HL-60 (cell line): ENCODE measurements at regions not wholly inside any gene's neighbourhood (a gene's known extent, or its start where the extent isn't known, plus 50 kb on each side); places are given as distances from the start of the nearest gene placed in this dataset.

Source experiments
- DNase-seq, 2 experiments: peaks; one replicate each; pipeline ENCODE4 v3.0.0-alpha.2; 2010 to 2020; ENCODE audit warnings: low read depth in 1 of 2, low spot score in 1 of 2
- H3K27ac ChIP-seq: fragments of 250-450 bp; sonication (Bioruptor Pico); replicated peaks from 2 replicates; pipeline ENCODE4 v1.5.1; 2020; ENCODE audit warnings: mild to moderate bottlenecking, moderate library complexity
- H3K27me3 ChIP-seq: fragments of 250-450 bp; sonication (Bioruptor Pico); 2 replicates; pipeline ENCODE4 v1.5.1; 2021; ENCODE audit warnings: mild to moderate bottlenecking, moderate library complexity; ENCODE audit not compliant: insufficient read depth, poor library complexity, severe bottlenecking
- H3K4me3 ChIP-seq: replicated peaks from 2 replicates; pipeline ENCODE4 v1.5.1; 2011; ENCODE audit warnings: mild to moderate bottlenecking, control low read depth, low read length; ENCODE audit not compliant: insufficient read depth
- CTCF ChIP-seq: IDR thresholded peaks from one replicate; pipeline ENCODE4 v1.5.1; 2011; ENCODE audit warnings: low read length, control low read depth, inconsistent platforms; ENCODE audit not compliant: insufficient read depth
- GABPA ChIP-seq: IDR thresholded peaks from 2 replicates; pipeline ENCODE4 v1.6.1; 2012; ENCODE audit warnings: low read depth
- POLR2AphosphoS5 ChIP-seq: IDR thresholded peaks from 2 replicates; pipeline ENCODE4 v1.6.1; 2012; ENCODE audit warnings: low read depth
- REST ChIP-seq: IDR thresholded peaks from 2 replicates; pipeline ENCODE4 v1.6.1; 2012; ENCODE audit warnings: low read depth; ENCODE audit not compliant: insufficient replicate concordance
- SPI1 ChIP-seq: IDR thresholded peaks from 2 replicates; pipeline ENCODE4 v1.6.1; 2012; ENCODE audit warnings: low read depth, mild to moderate bottlenecking, borderline replicate concordance

- no peak overlapping the region for H3K27ac ChIP-seq
- no peak for TF ChIP-seq CTCF
- no peak for TF ChIP-seq REST
- no peak for TF ChIP-seq GABPA
- no peak for TF ChIP-seq SPI1
- TF ChIP-seq POLR2AphosphoS5, result no peak
- H3K27me3 ChIP-seq, result no peaks in the 10 kb centered on the region
- no peak for DNase-seq
- no peak overlapping the region for H3K4me3 ChIP-seq
These were observed 105.9 kb upstream of the EDEM3 start for GRCh38 chr1:184860535-184860934.

- Histone ChIP-seq H3K27ac (no peak overlapping the region), H3K27me3 (no peaks in the 10 kb centered on the region), H3K4me3 (no peak overlapping the region)
- no peak for DNase-seq
- no peak for TF ChIP-seq REST
- no peak for TF ChIP-seq GABPA
- TF ChIP-seq SPI1, result no peak
- TF ChIP-seq CTCF, result no peak
- no peak for TF ChIP-seq POLR2AphosphoS5
These were observed 104.9 kb upstream of the EDEM3 start for GRCh38 chr1:184859381-184860105.

GRCh38 chr1:184858288-184858687 is 103.6 kb upstream of the EDEM3 start:
- Histone ChIP-seq H3K4me3 (no peak overlapping the region), H3K27me3 (no peaks in the 10 kb centered on the region), H3K27ac (no peak overlapping the region)
- TF ChIP-seq POLR2AphosphoS5 (no peak), REST (no peak), CTCF (no peak), GABPA (no peak), SPI1 (no peak)
- DNase-seq, result no peak
